SK-N-SH (cell line): ENCODE measurements at regions not wholly inside any gene's neighbourhood (a gene's known extent, or its start where the extent isn't known, plus 50 kb on each side); places are given as distances from the start of the nearest gene placed in this dataset.

ENCODE experiments used
- CTCF ChIA-PET: fragments of 300-600, 350-600 bp; formaldehyde crosslinking; extraction: SDS; loops from one replicate; lab custom pipeline; 2021; lab: Yijun Ruan, JAX
- POLR2A ChIA-PET: fragments of 350-600 bp; sonication (Branson Sonifier 250); formaldehyde crosslinking; extraction: SDS; loops from one replicate; lab custom pipeline; 2020; ENCODE audit warnings: antibody characterized with exemption, inconsistent platforms; lab: Yijun Ruan, JAX
- DNase-seq: peaks from one replicate; pipeline ENCODE4 v3.0.0; 2012
- H2AFZ ChIP-seq: fragments of 200-600 bp; sonication (generic); 2 replicates; pipeline ENCODE4 v1.8.1; 2016; ENCODE audit warnings: antibody characterized with exemption, mild to moderate bottlenecking, low read depth
- H3F3A ChIP-seq: fragments of 200-600 bp; sonication (generic); replicated peaks from 2 replicates; pipeline ENCODE3; 2016; ENCODE audit warnings: antibody characterized with exemption, mild to moderate bottlenecking; ENCODE audit not compliant: insufficient read depth
- H3K27ac ChIP-seq, 2 experiments: fragments of 200-500 bp in 1 of 2; fragments of 200-600 bp in 1 of 2; sonication (Bioruptor generic) in 1 of 2; sonication (generic), shearing (Covaris generic) in 1 of 2; 2 replicates each; pipeline versions ENCODE4 v1.5.1 to v1.6.1; 2014 to 2016; ENCODE audit warnings: low read depth in 2 of 2, inconsistent platforms in 1 of 2, low read length in 1 of 2, mild to moderate bottlenecking in 1 of 2, mixed read lengths in 1 of 2
- H3K27me3 ChIP-seq: fragments of 200-600 bp; sonication (generic), shearing (Covaris generic); 2 replicates; pipeline ENCODE4 v1.6.1; 2016; ENCODE audit warnings: mixed run types; ENCODE audit not compliant: insufficient read depth
- H3K36me3 ChIP-seq, 2 experiments: fragments of 200-500 bp in 1 of 2; fragments of 200-600 bp in 1 of 2; sonication (Bioruptor generic) in 1 of 2; sonication (generic) in 1 of 2; replicated peaks in 1 of 2; 2 replicates each; pipeline versions ENCODE3 to v1.5.1; 2014 to 2016; ENCODE audit warnings: low read length in 1 of 2, mild to moderate bottlenecking in 1 of 2; ENCODE audit not compliant: insufficient read depth in 2 of 2, control insufficient read depth in 1 of 2
- H3K4me1 ChIP-seq, 2 experiments: fragments of 200-500 bp in 1 of 2; fragments of 200-600 bp in 1 of 2; sonication (Bioruptor generic) in 1 of 2; sonication (generic), shearing (Covaris generic) in 1 of 2; 2 replicates each; pipeline versions ENCODE4 v1.5.1 to v1.6.1; 2014 to 2016; ENCODE audit warnings: low read depth in 1 of 2, low read length in 1 of 2, mixed run types in 1 of 2; ENCODE audit not compliant: insufficient read depth in 2 of 2, control insufficient read depth in 1 of 2
- H3K4me2 ChIP-seq: fragments of 200-600 bp; sonication (generic), shearing (Covaris generic); 2 replicates; pipeline ENCODE4 v1.6.1; 2017; ENCODE audit warnings: mixed run types
- H3K4me3 ChIP-seq, 2 experiments: fragments of 200-500 bp in 1 of 2; fragments of 200-600 bp in 1 of 2; sonication (Bioruptor generic) in 1 of 2; sonication (generic), shearing (Covaris generic) in 1 of 2; 2 replicates each; pipeline versions ENCODE4 v1.5.1 to v1.8.1; 2014 to 2016; ENCODE audit warnings: low read depth in 2 of 2, inconsistent platforms in 1 of 2, low read length in 1 of 2, mild to moderate bottlenecking in 1 of 2, mixed read lengths in 1 of 2, moderate library complexity in 1 of 2
- H3K79me2 ChIP-seq: fragments of 200-600 bp; sonication (generic); 2 replicates; pipeline ENCODE4 v1.8.1; 2017; ENCODE audit warnings: mild to moderate bottlenecking; ENCODE audit not compliant: insufficient read depth
- H3K9ac ChIP-seq: fragments of 200-600 bp; sonication (generic); 2 replicates; pipeline ENCODE4 v1.6.1; 2017; ENCODE audit warnings: mixed run types
- H3K9me2 ChIP-seq: fragments of 200-600 bp; sonication (generic); 2 replicates; pipeline ENCODE4 v1.6.1; 2017; ENCODE audit warnings: mixed run types
- H3K9me3 ChIP-seq: fragments of 200-600 bp; sonication (generic); 2 replicates; pipeline ENCODE4 v1.6.1; 2017; ENCODE audit warnings: mixed run types, mild to moderate bottlenecking, moderate library complexity
- H4K20me1 ChIP-seq: fragments of 200-600 bp; sonication (generic); 2 replicates; pipeline ENCODE4 v1.6.1; 2017; ENCODE audit warnings: mild to moderate bottlenecking, mixed run types; ENCODE audit not compliant: insufficient read depth
- CHD2 ChIP-seq: fragments of 150-350 bp; IDR thresholded peaks from 2 replicates; pipeline ENCODE4 v1.6.1; 2018; ENCODE audit warnings: low read length; ENCODE audit not compliant: partially characterized antibody
- EZH2phosphoT487 ChIP-seq: fragments of 200-600 bp; sonication (generic); IDR thresholded peaks from 2 replicates; pipeline ENCODE4 v1.6.1; 2017; ENCODE audit warnings: low read depth, mixed run types, mild to moderate bottlenecking, antibody characterized with exemption, moderate library complexity, borderline replicate concordance
- FOSL2 ChIP-seq: IDR thresholded peaks from 2 replicates; pipeline ENCODE4 v1.4.0; 2012; ENCODE audit warnings: low read depth, mild to moderate bottlenecking, moderate library complexity, borderline replicate concordance
- FOXJ3 ChIP-seq: sonication (generic); formaldehyde crosslinking; IDR thresholded peaks from 2 replicates; pipeline ENCODE4 v1.5.1; 2020; ENCODE audit warnings: mild to moderate bottlenecking, missing genetic modification reagents
- FOXM1 ChIP-seq: IDR thresholded peaks from 2 replicates; pipeline ENCODE4 v1.4.0; 2012; ENCODE audit warnings: low read depth, mild to moderate bottlenecking
- GABPA ChIP-seq: IDR thresholded peaks from 2 replicates; pipeline ENCODE4 v1.4.0; 2012; ENCODE audit warnings: low read depth, mild to moderate bottlenecking
- GATA2 ChIP-seq: sonication (generic); formaldehyde crosslinking; IDR thresholded peaks from 2 replicates; pipeline ENCODE4 v1.5.0; 2020; ENCODE audit warnings: mild to moderate bottlenecking, missing genetic modification reagents
- JUND ChIP-seq: IDR thresholded peaks from 2 replicates; pipeline ENCODE4 v1.4.0; 2012
- MEF2A ChIP-seq: IDR thresholded peaks from 2 replicates; pipeline ENCODE4 v1.4.0; 2012; ENCODE audit warnings: low read depth, borderline replicate concordance
- MXI1 ChIP-seq: IDR thresholded peaks from 2 replicates; pipeline ENCODE4 v1.6.1; 2012; ENCODE audit warnings: mild to moderate bottlenecking, low read depth, low read length, improper control_type of control experiment
- NFIC ChIP-seq: IDR thresholded peaks from 2 replicates; pipeline ENCODE4 v1.4.0; 2012; ENCODE audit warnings: borderline replicate concordance
- POLR2AphosphoS5 ChIP-seq: IDR thresholded peaks from 2 replicates; pipeline ENCODE4 v1.6.1; 2012; ENCODE audit warnings: low read depth, low read length
- RCOR1 ChIP-seq: fragments of 150-350 bp; IDR thresholded peaks from 2 replicates; pipeline ENCODE4 v1.6.1; 2017; ENCODE audit warnings: antibody characterized with exemption, low read length
- RXRA ChIP-seq: IDR thresholded peaks from 2 replicates; pipeline ENCODE4 v1.4.0; 2012; ENCODE audit warnings: low read depth, mild to moderate bottlenecking, borderline replicate concordance
- SMC3 ChIP-seq: IDR thresholded peaks from 2 replicates; pipeline ENCODE4 v1.6.1; 2012; ENCODE audit warnings: low read depth, low read length, improper control_type of control experiment
- TCF12 ChIP-seq: IDR thresholded peaks from 2 replicates; pipeline ENCODE4 v1.4.0; 2012
- TEAD4 ChIP-seq: IDR thresholded peaks from 2 replicates; pipeline ENCODE4 v1.4.0; 2012; ENCODE audit warnings: mild to moderate bottlenecking, borderline replicate concordance; ENCODE audit not compliant: insufficient read depth
- USF1 ChIP-seq: IDR thresholded peaks from 2 replicates; pipeline ENCODE4 v1.4.0; 2012; ENCODE audit warnings: low read depth, borderline replicate concordance
- YY1 ChIP-seq: IDR thresholded peaks from 2 replicates; pipeline ENCODE4 v1.4.0; 2012; ENCODE audit warnings: low read depth, mild to moderate bottlenecking
- WGBS: methylation state at CpG from one replicate; pipeline ENCODE4 v1.1.6; 2017; ENCODE audit warnings: low lambda C conversion rate; 5-methylcytosine and 5-hydroxymethylcytosine counted together
- TF ChIP-seq, protein P1 (sequence below): IDR thresholded peaks from 2 replicates; pipeline ENCODE4; 2012
- TF ChIP-seq, protein P2 (sequence below): IDR thresholded peaks from 2 replicates; pipeline ENCODE4 v1.4.0; 2012; ENCODE audit warnings: low read depth
- TF ChIP-seq, protein P3 (sequence below): fragments of 150-350 bp; IDR thresholded peaks from 2 replicates; pipeline ENCODE4 v1.6.1; 2016; ENCODE audit warnings: mild to moderate bottlenecking, low read depth, low read length

DNA sequence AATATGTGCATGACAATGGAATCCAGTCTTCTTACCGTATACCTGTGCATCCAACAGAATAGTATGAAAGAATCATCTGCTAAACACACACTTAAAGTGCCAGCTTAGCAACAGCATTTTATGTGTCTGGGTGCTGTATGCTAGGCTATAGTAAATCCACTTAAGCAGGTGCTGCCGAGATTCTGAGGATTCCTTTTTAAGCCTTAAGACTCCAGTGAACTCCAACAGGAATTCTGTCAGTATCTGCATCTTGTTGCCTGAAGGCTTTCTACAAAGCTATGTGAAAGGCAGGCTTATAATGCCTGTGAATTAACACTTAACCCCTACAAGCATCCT lies 1076.4 kb upstream of the PABPC4L start:
- peak overlapping the region; percentile 39; the same call in 1 of the 2 replicates for H3K4me2 ChIP-seq
- POLR2A ChIA-PET, result no interaction called here
- H4K20me1 ChIP-seq, result no peaks in the 10 kb centered on the region
- H3K36me3 ChIP-seq, result no peaks in the 10 kb centered on the region
- H3K9me2 ChIP-seq, result no peaks in the 10 kb centered on the region
- no peak for DNase-seq
- H2AFZ ChIP-seq, result no peak overlapping the region
- no peaks in the 10 kb centered on the region for H3K27me3 ChIP-seq
- CTCF ChIA-PET, result no interaction called here
- no peaks in the 10 kb centered on the region for H3K79me2 ChIP-seq
- H3K4me3 ChIP-seq, result no peak overlapping the region
- H3K4me1 ChIP-seq, result no peaks in the 10 kb centered on the region; a peak in 1 of 4 replicates
- H3K9me3 ChIP-seq, result no peaks in the 10 kb centered on the region
- no peak overlapping the region; a peak in 1 of 4 replicates for H3K27ac ChIP-seq
- no peak for TF ChIP-seq FOXJ3 (CRISPR knock-in tag)
- TF ChIP-seq JUND, result no peak
- TF ChIP-seq, protein P1, sequence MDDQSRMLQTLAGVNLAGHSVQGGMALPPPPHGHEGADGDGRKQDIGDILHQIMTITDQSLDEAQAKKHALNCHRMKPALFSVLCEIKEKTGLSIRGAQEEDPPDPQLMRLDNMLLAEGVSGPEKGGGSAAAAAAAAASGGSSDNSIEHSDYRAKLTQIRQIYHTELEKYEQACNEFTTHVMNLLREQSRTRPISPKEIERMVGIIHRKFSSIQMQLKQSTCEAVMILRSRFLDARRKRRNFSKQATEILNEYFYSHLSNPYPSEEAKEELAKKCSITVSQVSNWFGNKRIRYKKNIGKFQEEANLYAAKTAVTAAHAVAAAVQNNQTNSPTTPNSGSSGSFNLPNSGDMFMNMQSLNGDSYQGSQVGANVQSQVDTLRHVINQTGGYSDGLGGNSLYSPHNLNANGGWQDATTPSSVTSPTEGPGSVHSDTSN, result no peak
- no peak for TF ChIP-seq MEF2A
- TF ChIP-seq, protein P2, sequence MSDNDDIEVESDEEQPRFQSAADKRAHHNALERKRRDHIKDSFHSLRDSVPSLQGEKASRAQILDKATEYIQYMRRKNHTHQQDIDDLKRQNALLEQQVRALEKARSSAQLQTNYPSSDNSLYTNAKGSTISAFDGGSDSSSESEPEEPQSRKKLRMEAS, result no peak
- TF ChIP-seq USF1, result no peak
- TF ChIP-seq, protein P3, sequence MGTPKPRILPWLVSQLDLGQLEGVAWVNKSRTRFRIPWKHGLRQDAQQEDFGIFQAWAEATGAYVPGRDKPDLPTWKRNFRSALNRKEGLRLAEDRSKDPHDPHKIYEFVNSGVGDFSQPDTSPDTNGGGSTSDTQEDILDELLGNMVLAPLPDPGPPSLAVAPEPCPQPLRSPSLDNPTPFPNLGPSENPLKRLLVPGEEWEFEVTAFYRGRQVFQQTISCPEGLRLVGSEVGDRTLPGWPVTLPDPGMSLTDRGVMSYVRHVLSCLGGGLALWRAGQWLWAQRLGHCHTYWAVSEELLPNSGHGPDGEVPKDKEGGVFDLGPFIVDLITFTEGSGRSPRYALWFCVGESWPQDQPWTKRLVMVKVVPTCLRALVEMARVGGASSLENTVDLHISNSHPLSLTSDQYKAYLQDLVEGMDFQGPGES, result no peak
- TF ChIP-seq TCF12, result no peak
- no peak for TF ChIP-seq EZH2phosphoT487
- no peak for TF ChIP-seq RCOR1
- no peak for TF ChIP-seq FOSL2
- no peak for TF ChIP-seq GABPA
- 11% methylated on average over 2 of the region's 2 CpGs for WGBS
- H3K9ac ChIP-seq, result no peak overlapping the region
- no peaks in the 10 kb centered on the region for H3F3A ChIP-seq

- CTCF ChIA-PET, result no interaction called here
- H3F3A ChIP-seq, result no peaks in the 10 kb centered on the region
- peak overlapping the region in 1 of 2 experiments; percentile 69; a peak in 1 of 4 replicates for H3K27ac ChIP-seq
- peak overlapping the region; percentile 62; the same call in 1 of the 2 replicates for H2AFZ ChIP-seq
- no peaks in the 10 kb centered on the region for H3K36me3 ChIP-seq
- DNase-seq, result no peak
- H3K4me2 ChIP-seq, result peak overlapping the region; percentile 39; the same call in 1 of the 2 replicates
- H3K9ac ChIP-seq, result no peak overlapping the region
- H3K9me3 ChIP-seq, result no peaks in the 10 kb centered on the region
- H3K79me2 ChIP-seq, result no peaks in the 10 kb centered on the region
- H3K9me2 ChIP-seq, result no peaks in the 10 kb centered on the region
- H3K4me1 ChIP-seq, result no peaks in the 10 kb centered on the region; a peak in 1 of 4 replicates
- no peaks in the 10 kb centered on the region for H4K20me1 ChIP-seq
- WGBS, result 28% methylated on average over 5 of the region's 5 CpGs
- POLR2A ChIA-PET, result no interaction called here
- no peak overlapping the region for H3K4me3 ChIP-seq
- H3K27me3 ChIP-seq, result no peaks in the 10 kb centered on the region
- TF ChIP-seq GATA2 (no peak), YY1 (no peak), SMC3 (no peak), CHD2 (no peak), NFIC (no peak), MXI1 (no peak), POLR2AphosphoS5 (no peak), MEF2A (no peak), RXRA (no peak), FOSL2 (no peak), TEAD4 (no peak), FOXM1 (no peak), EZH2phosphoT487 (no peak)
- TF ChIP-seq, protein P3, result no peak
- TF ChIP-seq, protein P2, result no peak
Observed at GRCh38 chr4:135277068-135277979, 1075.7 kb upstream of the PABPC4L start.
